GM19043 (cell line): ENCODE measurements at regions not wholly inside any gene's neighbourhood (a gene's known extent, or its start where the extent isn't known, plus 50 kb on each side); places are given as distances from the start of the nearest gene placed in this dataset.
"Not testable (repeated sequence)": the region's sequence is repeated elsewhere in the genome, so short reads cannot be mapped to it uniquely, and the experiment has no call there.

Experiments
- ATAC-seq: cut with Tn5 transposase; IDR thresholded peaks from one replicate; pipeline ENCODE4 v1.9.1; 2021; ENCODE audit warnings: low read depth; ENCODE audit not compliant: unreplicated experiment

GRCh38 chr4:112708772-112709171, 71.8 kb downstream of the LARP7 start:
- ATAC-seq: no peak

GRCh38 chr4:112714922-112715901, 78.3 kb downstream of the LARP7 start:
- ATAC-seq: no peak

GRCh38 chr4:112717856-112718255, 80.9 kb downstream of the LARP7 start:
- no peak for ATAC-seq

GRCh38 chr4:112721627-112722026, 84.7 kb downstream of the LARP7 start:
- ATAC-seq: no peak

GRCh38 chr4:112726041-112726440, 89.1 kb downstream of the LARP7 start:
- ATAC-seq: no peak

- not testable (repeated sequence) for ATAC-seq
Observed at GRCh38 chr4:112727728-112728127, 90.8 kb downstream of the LARP7 start.

- ATAC-seq: no peak
Observed at GRCh38 chr4:112731715-112732114, 94.8 kb downstream of the LARP7 start.

- ATAC-seq: no peak
Observed at GRCh38 chr4:112732142-112732541, 95.2 kb downstream of the LARP7 start.

GRCh38 chr4:112735474-112735951, 98.6 kb downstream of the LARP7 start:
- peak; percentile 59 for ATAC-seq

- ATAC-seq: peak; percentile 33
Observed at GRCh38 chr4:112736718-112737135, 99.8 kb downstream of the LARP7 start.

GRCh38 chr4:112739442-112739841, 102.5 kb downstream of the LARP7 start:
- no peak for ATAC-seq

- no peak for ATAC-seq
Observed at GRCh38 chr4:112747036-112747435, 110.1 kb downstream of the LARP7 start.

- no peak for ATAC-seq
Observed at GRCh38 chr4:112748352-112748878, 111.5 kb downstream of the LARP7 start.

- not testable (repeated sequence) for ATAC-seq
Observed at GRCh38 chr4:112750749-112751148, 113.8 kb downstream of the LARP7 start.

GRCh38 chr4:112751447-112751846, 114.5 kb downstream of the LARP7 start:
- ATAC-seq: no peak

- no peak for ATAC-seq
Observed at GRCh38 chr4:112752061-112752460, 115.1 kb downstream of the LARP7 start.

GRCh38 chr4:112752510-112752909, 115.6 kb downstream of the LARP7 start:
- no peak for ATAC-seq

- ATAC-seq: no peak
Observed at GRCh38 chr4:112753333-112753732, 116.4 kb downstream of the LARP7 start.

- no peak for ATAC-seq
Observed at GRCh38 chr4:112759313-112759712, 122.4 kb downstream of the LARP7 start.

GRCh38 chr4:112765317-112765974, 128.5 kb downstream of the LARP7 start:
- peak; percentile 58 for ATAC-seq

GRCh38 chr4:112766422-112766821, 129.5 kb downstream of the LARP7 start:
- no peak for ATAC-seq
